HG02588 (cell line): ENCODE measurements at regions not wholly inside any gene's neighbourhood (a gene's known extent, or its start where the extent isn't known, plus 50 kb on each side); places are given as distances from the start of the nearest gene placed in this dataset.
"Not testable (repeated sequence)": the region's sequence is repeated elsewhere in the genome, so short reads cannot be mapped to it uniquely, and the experiment has no call there.

ENCODE experiments used
- ATAC-seq: cut with Tn5 transposase; IDR thresholded peaks from one replicate; pipeline ENCODE4 v1.9.1; 2021; ENCODE audit warnings: mild to moderate bottlenecking, moderate library complexity; ENCODE audit not compliant: unreplicated experiment

GRCh38 chr10:108632144-108632543 is 1291.2 kb downstream of the XPNPEP1 start:
- ATAC-seq = no peak

GRCh38 chr10:108631332-108631731 is 1292.0 kb downstream of the XPNPEP1 start:
- ATAC-seq = peak; percentile 82

- ATAC-seq = no peak
These were observed 1293.5 kb downstream of the XPNPEP1 start for GRCh38 chr10:108629834-108630233.

- ATAC-seq = no peak
These were observed 1299.3 kb downstream of the XPNPEP1 start for GRCh38 chr10:108624052-108624451.

GRCh38 chr10:108620821-108621534 is 1302.3 kb downstream of the XPNPEP1 start:
- no peak for ATAC-seq

GRCh38 chr10:108616559-108617285 is 1306.6 kb downstream of the XPNPEP1 start:
- ATAC-seq = no peak

GRCh38 chr10:108615576-108616320 is 1307.6 kb downstream of the XPNPEP1 start:
- no peak for ATAC-seq

- ATAC-seq = no peak
These were observed 1310.8 kb downstream of the XPNPEP1 start for GRCh38 chr10:108612485-108612884.

- no peak for ATAC-seq
These were observed 1314.5 kb downstream of the XPNPEP1 start for GRCh38 chr10:108608860-108609259.

GRCh38 chr10:108601851-108602250 is 1321.5 kb downstream of the XPNPEP1 start:
- ATAC-seq = no peak

- not testable (repeated sequence) for ATAC-seq
These were observed 1322.8 kb downstream of the XPNPEP1 start for GRCh38 chr10:108600511-108600910.

GRCh38 chr10:108599317-108599716 is 1324.0 kb downstream of the XPNPEP1 start:
- not testable (repeated sequence) for ATAC-seq

- ATAC-seq = no peak
These were observed 1324.5 kb downstream of the XPNPEP1 start for GRCh38 chr10:108598831-108599230.

- no peak for ATAC-seq
These were observed 1325.0 kb downstream of the XPNPEP1 start for GRCh38 chr10:108598320-108598695.

GRCh38 chr10:108597657-108598319 is 1325.5 kb downstream of the XPNPEP1 start:
- no peak for ATAC-seq

GRCh38 chr10:108597031-108597430 is 1326.3 kb downstream of the XPNPEP1 start:
- no peak for ATAC-seq

- ATAC-seq = no peak
These were observed 1330.4 kb downstream of the XPNPEP1 start for GRCh38 chr10:108592956-108593355.

GRCh38 chr10:108591417-108591816 is 1331.9 kb downstream of the XPNPEP1 start:
- ATAC-seq = no peak

GRCh38 chr10:108586424-108586823 is 1336.9 kb downstream of the XPNPEP1 start:
- no peak for ATAC-seq

- ATAC-seq = no peak
These were observed 1339.4 kb downstream of the XPNPEP1 start for GRCh38 chr10:108583877-108584276.

- no peak for ATAC-seq
These were observed 1340.4 kb downstream of the XPNPEP1 start for GRCh38 chr10:108582888-108583287.
